ENCODE measurements at regions not wholly inside any gene's neighbourhood (a gene's known extent, or its start where the extent isn't known, plus 50 kb on each side); places are given as distances from the start of the nearest gene placed in this dataset.

DNA sequence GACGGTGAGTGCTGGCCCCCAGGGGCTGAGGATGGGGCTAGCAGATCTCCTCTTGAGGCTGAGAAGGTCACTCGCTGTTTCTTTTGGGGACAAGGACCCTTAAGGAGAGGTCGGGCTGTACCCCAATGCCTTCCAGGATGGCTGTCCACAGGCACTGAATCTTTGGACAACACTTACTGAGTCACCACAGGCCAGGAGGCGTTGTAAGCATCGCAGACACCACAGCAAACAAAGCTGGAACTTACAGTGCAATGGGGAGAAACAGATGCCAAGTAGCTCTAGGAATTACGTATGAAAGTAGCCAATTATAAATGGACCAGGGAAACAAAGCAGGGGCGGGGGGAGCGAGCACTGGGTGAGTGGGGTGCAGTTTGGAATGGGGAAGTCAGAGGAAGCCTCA lies 219.8 kb downstream of the GLI2 start:
- TF ChIP-seq, protein P1, sequence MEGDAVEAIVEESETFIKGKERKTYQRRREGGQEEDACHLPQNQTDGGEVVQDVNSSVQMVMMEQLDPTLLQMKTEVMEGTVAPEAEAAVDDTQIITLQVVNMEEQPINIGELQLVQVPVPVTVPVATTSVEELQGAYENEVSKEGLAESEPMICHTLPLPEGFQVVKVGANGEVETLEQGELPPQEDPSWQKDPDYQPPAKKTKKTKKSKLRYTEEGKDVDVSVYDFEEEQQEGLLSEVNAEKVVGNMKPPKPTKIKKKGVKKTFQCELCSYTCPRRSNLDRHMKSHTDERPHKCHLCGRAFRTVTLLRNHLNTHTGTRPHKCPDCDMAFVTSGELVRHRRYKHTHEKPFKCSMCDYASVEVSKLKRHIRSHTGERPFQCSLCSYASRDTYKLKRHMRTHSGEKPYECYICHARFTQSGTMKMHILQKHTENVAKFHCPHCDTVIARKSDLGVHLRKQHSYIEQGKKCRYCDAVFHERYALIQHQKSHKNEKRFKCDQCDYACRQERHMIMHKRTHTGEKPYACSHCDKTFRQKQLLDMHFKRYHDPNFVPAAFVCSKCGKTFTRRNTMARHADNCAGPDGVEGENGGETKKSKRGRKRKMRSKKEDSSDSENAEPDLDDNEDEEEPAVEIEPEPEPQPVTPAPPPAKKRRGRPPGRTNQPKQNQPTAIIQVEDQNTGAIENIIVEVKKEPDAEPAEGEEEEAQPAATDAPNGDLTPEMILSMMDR (IDR thresholded peaks at IDR 0.05): no peak
- no peak for TF ChIP-seq EZH2 (IDR thresholded peaks at IDR 0.05; ENCODE audit: borderline replicate concordance, insufficient read depth, low read depth, low read length, poor library complexity, severe bottlenecking)
- DNase-seq (no peak), ATAC-seq (ENCODE audit: low read depth) (no peak)
- intact Hi-C loops (cut with micrococcal nuclease): no loop called here
- ChIA-PET POLR2A (no interaction called here), CTCF (no interaction called here)
- H4K20me1 ChIP-seq (ENCODE audit: control insufficient read depth, insufficient read depth, low read length, poor library complexity, severe bottlenecking): no peaks in the 10 kb centered on the region
- H3K27me3 ChIP-seq (replicated peaks in 1 of 4; ENCODE audit: control extremely low read depth in 1 of 4, control insufficient read depth in 3 of 4, insufficient read depth in 4 of 4, low read length in 3 of 4): no peaks in the 10 kb centered on the region
- no peak overlapping the region for H3K27ac ChIP-seq (ENCODE audit: low read length in 2 of 2)
- H3K27me3 Mint-ChIP-seq: no peaks in the 10 kb centered on the region
- H3K4me1 ChIP-seq (ENCODE audit: control insufficient read depth in 2 of 2, insufficient read depth in 2 of 2, low read length in 2 of 2): no peaks in the 10 kb centered on the region
- WGBS (ENCODE audit: insufficient coverage): 89% methylated on average over 7 of the region's 8 CpGs
- no peaks in the 10 kb centered on the region for H3K9me3 Mint-ChIP-seq (ENCODE audit: insufficient read depth)
- no peaks in the 10 kb centered on the region for H3K36me3 ChIP-seq (replicated peaks in 1 of 2; ENCODE audit: control extremely low read depth in 1 of 2, control insufficient read depth in 1 of 2, extremely low read depth in 1 of 2, insufficient read depth in 2 of 2, low read length in 1 of 2)
- H3K4me1 Mint-ChIP-seq: no peaks in the 10 kb centered on the region
- no peak overlapping the region for H3K27ac Mint-ChIP-seq
- no peak overlapping the region for H3K4me2 ChIP-seq (replicated peaks; ENCODE audit: low read depth, low read length, poor library complexity, severe bottlenecking)
- no peak overlapping the region for H3K4me3 Mint-ChIP-seq
- H3K9me3 ChIP-seq (ENCODE audit: control extremely low read depth in 1 of 3, control insufficient read depth in 2 of 3, insufficient read depth in 1 of 3, low read length in 2 of 3): no peaks in the 10 kb centered on the region
- no peak overlapping the region for H3K9ac ChIP-seq (ENCODE audit: low read length)
- H2AFZ ChIP-seq (ENCODE audit: insufficient read depth, low read depth, low read length, poor library complexity, severe bottlenecking): no peak overlapping the region
- H3K79me2 ChIP-seq (ENCODE audit: control insufficient read depth, insufficient read depth, low read length): no peaks in the 10 kb centered on the region
- no peak overlapping the region for H3K4me3 ChIP-seq (ENCODE audit: control extremely low read depth in 1 of 5, extremely low read depth in 1 of 5, insufficient read depth in 1 of 5, low read depth in 2 of 5, low read length in 4 of 5)

DNA sequence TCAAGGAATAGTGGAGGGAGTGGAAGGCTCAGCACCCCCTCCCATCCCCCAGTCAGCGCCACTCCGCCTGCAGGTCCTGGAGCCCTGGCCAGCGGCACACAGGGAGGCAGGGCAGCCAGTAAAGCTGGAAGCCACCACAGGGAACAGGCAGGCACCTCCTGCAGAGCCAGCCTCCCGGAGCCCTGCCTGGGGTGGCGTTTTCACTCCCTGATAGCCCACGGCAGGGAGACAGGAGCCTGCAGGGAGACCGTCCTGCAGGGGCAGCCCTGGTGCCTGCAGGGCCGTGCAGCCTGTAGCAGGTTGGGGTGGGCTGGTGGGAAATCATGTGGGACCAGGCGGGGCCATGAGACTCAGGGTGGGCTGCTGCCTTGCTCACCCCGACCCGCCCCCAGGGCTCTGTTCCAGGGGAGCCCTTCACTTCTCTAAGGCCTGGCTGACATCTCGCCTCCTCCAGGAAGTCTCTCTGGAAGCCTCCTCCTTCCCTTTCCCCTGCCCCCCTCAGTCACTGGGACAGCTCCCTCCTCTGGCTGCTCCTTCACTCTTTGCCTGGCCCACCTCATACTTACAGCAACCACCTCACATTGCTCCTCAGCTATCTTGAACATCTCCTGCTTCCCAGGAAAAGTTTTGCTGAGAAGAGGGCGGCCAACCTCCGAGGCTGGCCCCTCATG lies 221.0 kb downstream of the GLI2 start:
- no peak overlapping the region for H3K27ac ChIP-seq (ENCODE audit: low read length in 2 of 2)
- H2AFZ ChIP-seq (ENCODE audit: insufficient read depth, low read depth, low read length, poor library complexity, severe bottlenecking): no peak overlapping the region
- ATAC-seq (ENCODE audit: low read depth) (no peak), DNase-seq (no peak)
- Mint-ChIP-seq H3K27ac (no peak overlapping the region), H3K27me3 (no peaks in the 10 kb centered on the region), H3K9me3 (ENCODE audit: insufficient read depth) (no peaks in the 10 kb centered on the region), H3K4me1 (no peaks in the 10 kb centered on the region), H3K4me3 (no peak overlapping the region)
- H3K27me3 ChIP-seq (replicated peaks in 1 of 4; ENCODE audit: control extremely low read depth in 1 of 4, control insufficient read depth in 3 of 4, insufficient read depth in 4 of 4, low read length in 3 of 4): no peaks in the 10 kb centered on the region
- no peaks in the 10 kb centered on the region for H4K20me1 ChIP-seq (ENCODE audit: control insufficient read depth, insufficient read depth, low read length, poor library complexity, severe bottlenecking)
- 90% methylated on average over 12 of the region's 14 CpGs for WGBS (ENCODE audit: insufficient coverage)
- H3K9me3 ChIP-seq (ENCODE audit: control extremely low read depth in 1 of 3, control insufficient read depth in 2 of 3, insufficient read depth in 1 of 3, low read length in 2 of 3): no peaks in the 10 kb centered on the region
- no peak overlapping the region for H3K4me2 ChIP-seq (replicated peaks; ENCODE audit: low read depth, low read length, poor library complexity, severe bottlenecking)
- ChIA-PET POLR2A (no interaction called here), CTCF (no interaction called here)
- TF ChIP-seq, protein P1 (IDR thresholded peaks at IDR 0.05): no peak
- no peak for TF ChIP-seq EZH2 (IDR thresholded peaks at IDR 0.05; ENCODE audit: borderline replicate concordance, insufficient read depth, low read depth, low read length, poor library complexity, severe bottlenecking)
- no peaks in the 10 kb centered on the region for H3K36me3 ChIP-seq (replicated peaks in 1 of 2; ENCODE audit: control extremely low read depth in 1 of 2, control insufficient read depth in 1 of 2, extremely low read depth in 1 of 2, insufficient read depth in 2 of 2, low read length in 1 of 2)
- no peaks in the 10 kb centered on the region for H3K79me2 ChIP-seq (ENCODE audit: control insufficient read depth, insufficient read depth, low read length)
- H3K9ac ChIP-seq (ENCODE audit: low read length): no peak overlapping the region
- H3K4me1 ChIP-seq (ENCODE audit: control insufficient read depth in 2 of 2, insufficient read depth in 2 of 2, low read length in 2 of 2): no peaks in the 10 kb centered on the region
- no peak overlapping the region for H3K4me3 ChIP-seq (ENCODE audit: control extremely low read depth in 1 of 5, extremely low read depth in 1 of 5, insufficient read depth in 1 of 5, low read depth in 2 of 5, low read length in 4 of 5)
- intact Hi-C loops (cut with micrococcal nuclease): no loop called here

All from B cell (primary cell).